BE2C (cell line): ENCODE measurements at regions not wholly inside any gene's neighbourhood (a gene's known extent, or its start where the extent isn't known, plus 50 kb on each side); places are given as distances from the start of the nearest gene placed in this dataset.

Source experiments
- DNase-seq: peaks from one replicate; pipeline ENCODE4 v3.0.0-alpha.2; 2020
- H3K27me3 ChIP-seq: fragments of 250-450 bp; sonication (Bioruptor Pico); 2 replicates; pipeline ENCODE4 v1.5.1; 2020; ENCODE audit warnings: mild to moderate bottlenecking
- H3K36me3 ChIP-seq: fragments of 250-450 bp; sonication (Bioruptor Pico); 2 replicates; pipeline ENCODE4 v1.5.1; 2020; ENCODE audit warnings: mild to moderate bottlenecking
- H3K4me1 ChIP-seq: fragments of 250-450 bp; sonication (Bioruptor Pico); 2 replicates; pipeline ENCODE4 v1.5.1; 2020
- H3K4me3 ChIP-seq: 2 replicates; pipeline ENCODE4 v1.5.1; 2011; ENCODE audit warnings: low read depth, low read length
- H3K9me3 ChIP-seq: fragments of 250-450 bp; sonication (Bioruptor Pico); 2 replicates; pipeline ENCODE4 v1.5.1; 2020
- CTCF ChIP-seq: IDR thresholded peaks from 2 replicates; pipeline ENCODE4 v1.5.1; 2012; ENCODE audit warnings: mild to moderate bottlenecking, low read depth, low read length

GRCh38 chr12:83864054-83864453, 1048.5 kb downstream of the SLC6A15 start:
- H3K4me3 ChIP-seq: no peak overlapping the region
- H3K4me1 ChIP-seq: no peaks in the 10 kb centered on the region
- H3K36me3 ChIP-seq: no peaks in the 10 kb centered on the region
- DNase-seq: no peak
- TF ChIP-seq CTCF: no peak
- no peaks in the 10 kb centered on the region for H3K27me3 ChIP-seq
- no peaks in the 10 kb centered on the region for H3K9me3 ChIP-seq

GRCh38 chr12:83859021-83859420, 1053.6 kb downstream of the SLC6A15 start:
- Histone ChIP-seq H3K36me3 (no peaks in the 10 kb centered on the region), H3K4me1 (no peaks in the 10 kb centered on the region), H3K4me3 (no peak overlapping the region), H3K9me3 (peaks cover 7% of the 10 kb centered on the region), H3K27me3 (no peaks in the 10 kb centered on the region)
- DNase-seq: no peak
- no peak for TF ChIP-seq CTCF

GRCh38 chr12:83856803-83857202, 1055.8 kb downstream of the SLC6A15 start:
- Histone ChIP-seq H3K4me3 (no peak overlapping the region), H3K9me3 (peaks cover 7% of the 10 kb centered on the region), H3K36me3 (no peaks in the 10 kb centered on the region), H3K27me3 (no peaks in the 10 kb centered on the region), H3K4me1 (no peaks in the 10 kb centered on the region)
- TF ChIP-seq CTCF: no peak
- no peak for DNase-seq

GRCh38 chr12:83850531-83850930, 1062.1 kb downstream of the SLC6A15 start:
- H3K36me3 ChIP-seq: no peaks in the 10 kb centered on the region
- no peaks in the 10 kb centered on the region for H3K9me3 ChIP-seq
- TF ChIP-seq CTCF: no peak
- no peaks in the 10 kb centered on the region for H3K27me3 ChIP-seq
- DNase-seq: no peak
- H3K4me1 ChIP-seq: no peaks in the 10 kb centered on the region
- H3K4me3 ChIP-seq: no peak overlapping the region

- DNase-seq: no peak
- Histone ChIP-seq H3K4me1 (no peaks in the 10 kb centered on the region; the same call in 1 of the 2 replicates), H3K27me3 (no peaks in the 10 kb centered on the region), H3K4me3 (no peak overlapping the region), H3K9me3 (no peaks in the 10 kb centered on the region), H3K36me3 (no peaks in the 10 kb centered on the region)
- no peak for TF ChIP-seq CTCF
Measured at GRCh38 chr12:83848702-83849101, 1063.9 kb downstream of the SLC6A15 start.

- H3K36me3 ChIP-seq: no peaks in the 10 kb centered on the region
- no peak for TF ChIP-seq CTCF
- H3K27me3 ChIP-seq: no peaks in the 10 kb centered on the region
- H3K4me1 ChIP-seq: no peaks in the 10 kb centered on the region; the same call in 1 of the 2 replicates
- DNase-seq: no peak
- no peak overlapping the region for H3K4me3 ChIP-seq
- H3K9me3 ChIP-seq: no peaks in the 10 kb centered on the region
Measured at GRCh38 chr12:83843541-83843940, 1069.1 kb downstream of the SLC6A15 start.
